ENCODE measurements at regions not wholly inside any gene's neighbourhood (a gene's known extent, or its start where the extent isn't known, plus 50 kb on each side); places are given as distances from the start of the nearest gene placed in this dataset.
"Not testable (repeated sequence)": the region's sequence is repeated elsewhere in the genome, so short reads cannot be mapped to it uniquely, and the experiment has no call there.

DNA sequence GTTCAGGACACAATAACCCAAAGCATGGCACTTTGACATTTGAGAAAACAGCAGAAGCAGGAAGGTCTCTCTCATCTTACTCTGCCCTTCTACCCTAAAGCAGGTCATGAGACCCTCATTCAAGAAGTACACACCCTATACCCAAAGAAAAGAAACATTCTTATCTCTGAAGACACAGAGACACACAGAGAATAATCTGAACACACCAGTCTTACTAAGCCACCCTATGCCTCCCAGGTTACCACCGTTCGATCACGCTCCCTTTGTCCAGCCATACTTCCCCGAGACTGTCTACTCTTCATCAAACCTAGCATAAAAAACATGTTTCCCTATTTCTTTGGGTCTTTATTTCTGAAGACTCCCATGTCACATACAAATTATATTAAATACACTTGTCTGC lies 66.5 kb upstream of the ANKRD10 start:
- H3K4me3 ChIP-seq = no peak overlapping the region
- WGBS, 2 donors = 92 to 96% methylated on average over 4 of the region's 4 CpGs
- peaks cover 0 to 5% (median 0%) of the 10 kb centered on the region in 7 donors for H3K27me3 ChIP-seq
- ATAC-seq (no peak), DNase-seq (no peak)
- intact Hi-C loops (cut with DNase I) = no loop called here
- H3K27ac ChIP-seq = no peak overlapping the region
- peaks cover 0 to 6% (median 0%) of the 10 kb centered on the region in 9 donors for H3K4me1 ChIP-seq
- H3K36me3 ChIP-seq = no peaks in the 10 kb centered on the region
- H3K9me3 ChIP-seq = peaks cover 0 to 10% (median 0%) of the 10 kb centered on the region in 11 donors
- TF ChIP-seq, protein P1, sequence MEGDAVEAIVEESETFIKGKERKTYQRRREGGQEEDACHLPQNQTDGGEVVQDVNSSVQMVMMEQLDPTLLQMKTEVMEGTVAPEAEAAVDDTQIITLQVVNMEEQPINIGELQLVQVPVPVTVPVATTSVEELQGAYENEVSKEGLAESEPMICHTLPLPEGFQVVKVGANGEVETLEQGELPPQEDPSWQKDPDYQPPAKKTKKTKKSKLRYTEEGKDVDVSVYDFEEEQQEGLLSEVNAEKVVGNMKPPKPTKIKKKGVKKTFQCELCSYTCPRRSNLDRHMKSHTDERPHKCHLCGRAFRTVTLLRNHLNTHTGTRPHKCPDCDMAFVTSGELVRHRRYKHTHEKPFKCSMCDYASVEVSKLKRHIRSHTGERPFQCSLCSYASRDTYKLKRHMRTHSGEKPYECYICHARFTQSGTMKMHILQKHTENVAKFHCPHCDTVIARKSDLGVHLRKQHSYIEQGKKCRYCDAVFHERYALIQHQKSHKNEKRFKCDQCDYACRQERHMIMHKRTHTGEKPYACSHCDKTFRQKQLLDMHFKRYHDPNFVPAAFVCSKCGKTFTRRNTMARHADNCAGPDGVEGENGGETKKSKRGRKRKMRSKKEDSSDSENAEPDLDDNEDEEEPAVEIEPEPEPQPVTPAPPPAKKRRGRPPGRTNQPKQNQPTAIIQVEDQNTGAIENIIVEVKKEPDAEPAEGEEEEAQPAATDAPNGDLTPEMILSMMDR (IDR thresholded peaks at IDR 0.05) = no peak

DNA sequence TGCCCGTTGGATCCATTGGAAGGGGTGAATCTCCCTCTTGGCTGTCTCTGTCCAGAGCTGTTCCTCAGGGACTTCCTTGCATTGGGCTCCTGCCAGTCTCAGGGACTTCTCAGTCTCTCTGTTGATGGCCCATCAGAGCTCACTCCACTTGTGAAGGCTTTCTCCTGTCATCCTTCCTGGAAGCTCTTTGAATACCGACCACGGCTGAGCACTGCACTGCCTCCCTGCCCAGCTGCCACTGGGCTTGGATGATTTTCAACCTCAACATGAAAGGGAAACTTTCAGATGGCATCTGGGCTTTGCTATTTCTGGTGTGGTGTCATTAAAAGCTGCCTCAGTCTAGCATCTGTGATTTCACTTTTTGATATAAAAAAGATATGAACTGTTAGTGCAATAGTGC lies 66.1 kb upstream of the ANKRD10 start:
- WGBS, 2 donors = 62 to 65% methylated on average over 3 of the region's 3 CpGs
- DNase-seq (no peak), ATAC-seq (no peak)
- H3K4me1 ChIP-seq = peaks cover 0 to 6% (median 0%) of the 10 kb centered on the region in 9 donors
- TF ChIP-seq, protein P1 (IDR thresholded peaks at IDR 0.05) = no peak
- no peaks in the 10 kb centered on the region for H3K36me3 ChIP-seq
- H3K9me3 ChIP-seq = peaks cover 0 to 10% (median 0%) of the 10 kb centered on the region in 11 donors
- peaks cover 0 to 5% (median 0%) of the 10 kb centered on the region in 7 donors for H3K27me3 ChIP-seq
- intact Hi-C loops (cut with DNase I) = no loop called here
- no peak overlapping the region for H3K27ac ChIP-seq
- no peak overlapping the region for H3K4me3 ChIP-seq

DNA sequence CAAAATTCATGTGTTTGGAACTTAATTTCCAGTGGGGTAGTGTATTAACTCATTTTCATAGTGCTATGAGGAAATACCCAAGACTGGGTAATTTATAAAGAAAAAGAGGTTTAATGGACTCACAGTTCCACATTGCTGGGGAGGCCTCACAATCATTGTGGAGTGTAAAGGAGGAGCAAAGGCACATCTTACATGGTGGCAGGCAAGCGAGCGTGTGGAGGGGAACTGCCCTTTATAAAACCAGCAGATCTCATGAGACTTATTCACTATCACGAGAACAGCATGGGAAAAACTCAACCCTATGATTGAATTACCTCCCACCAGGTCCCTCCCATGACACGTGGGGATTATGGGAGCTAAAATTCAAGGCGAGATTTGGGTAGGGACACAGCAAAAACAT lies 64.3 kb upstream of the ANKRD10 start:
- H3K4me1 ChIP-seq; H3K27me3 ChIP-seq; H3K36me3 ChIP-seq; H3K4me3 ChIP-seq; intact Hi-C loops (cut with DNase I); H3K27ac ChIP-seq; ATAC-seq; DNase-seq: not testable (repeated sequence)
- 89% methylated on average over 5 of the region's 5 CpGs for WGBS, 2 donors
- H3K9me3 ChIP-seq = peaks cover 0 to 10% (median 0%) of the 10 kb centered on the region in 11 donors

DNA sequence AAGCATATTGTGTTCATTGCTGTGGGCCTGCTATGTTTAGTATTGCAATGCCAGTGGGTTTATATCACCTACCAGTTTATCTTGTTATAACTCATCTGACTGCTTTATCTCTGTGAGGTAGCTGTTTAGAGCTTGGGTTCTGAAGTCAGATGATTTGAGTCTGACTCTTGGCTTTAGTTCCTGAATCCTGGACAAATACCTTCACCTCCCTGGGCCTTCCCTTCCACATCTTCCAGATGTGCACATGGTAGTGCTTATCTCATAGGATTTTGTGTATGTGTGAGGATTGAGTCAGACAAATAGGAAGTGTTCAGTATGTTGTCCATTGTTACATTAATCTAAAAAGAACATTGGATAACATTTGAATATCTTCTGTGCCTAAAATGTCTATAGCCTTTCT lies 63.5 kb upstream of the ANKRD10 start:
- TF ChIP-seq, protein P1 (IDR thresholded peaks at IDR 0.05) = no peak
- intact Hi-C loops (cut with DNase I) = no loop called here
- H3K36me3 ChIP-seq = no peaks in the 10 kb centered on the region
- H3K27me3 ChIP-seq = peaks cover 0 to 3% (median 0%) of the 10 kb centered on the region in 7 donors
- H3K4me1 ChIP-seq = peaks cover 0 to 6% (median 0%) of the 10 kb centered on the region in 9 donors
- DNase-seq (no peak), ATAC-seq (no peak)
- no peak overlapping the region for H3K4me3 ChIP-seq
- no peak overlapping the region for H3K27ac ChIP-seq
- peaks cover 0 to 15% (median under 1%) of the 10 kb centered on the region in 11 donors for H3K9me3 ChIP-seq

DNA sequence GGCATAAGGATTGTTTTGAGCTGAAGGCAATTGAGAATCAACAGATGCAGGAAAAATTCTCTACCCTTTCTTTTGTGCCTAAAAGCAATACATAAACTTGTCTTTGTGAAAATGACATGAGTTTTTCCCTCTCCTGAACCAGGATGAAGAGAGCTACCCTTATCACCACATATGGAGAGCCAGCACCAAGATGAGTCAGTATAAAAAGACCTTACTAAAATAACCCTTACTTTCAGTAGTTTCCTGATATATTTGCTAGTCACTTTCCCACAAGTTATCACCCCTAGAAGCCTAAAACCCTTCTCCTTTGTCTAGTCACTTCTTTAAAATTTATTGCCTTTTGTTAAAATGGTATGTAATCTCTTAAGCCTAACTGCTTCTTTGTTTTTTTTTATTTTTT lies 61.9 kb upstream of the ANKRD10 start:
- DNase-seq = no peak
- Histone ChIP-seq H3K4me1 (peaks cover 0 to 6% (median 0%) of the 10 kb centered on the region in 9 donors), H3K9me3 (peaks cover 0 to 31% (median 4%) of the 10 kb centered on the region in 11 donors), H3K36me3 (no peaks in the 10 kb centered on the region), H3K4me3 (no peak overlapping the region), H3K27ac (no peak overlapping the region), H3K27me3 (peaks cover 0 to 4% (median 0%) of the 10 kb centered on the region in 7 donors)
- intact Hi-C loops (cut with DNase I) = no loop called here
- TF ChIP-seq, protein P1 (IDR thresholded peaks at IDR 0.05) = no peak
- no peak for ATAC-seq

Measured in heart right ventricle (tissue), 16 donors.